CD4-positive, CD25-positive, alpha-beta regulatory T cell (primary cell): ENCODE measurements at regions not wholly inside any gene's neighbourhood (a gene's known extent, or its start where the extent isn't known, plus 50 kb on each side); places are given as distances from the start of the nearest gene placed in this dataset.
A peak's percentile ranks its signal among the peaks of the same experiment; 100 is the strongest.

Source experiments
- ATAC-seq, 2 donors: fragments of 150-1000 bp; cut with Tn5 transposase; one replicate each; pipeline ENCODE4 v1.10.0; 2021; ENCODE audit warnings: low read depth in 2 of 2, moderate number of reproducible peaks in 2 of 2, moderate library complexity in 1 of 2
- DNase-seq, 3 donors: peaks; one replicate each; pipeline versions ENCODE4 v3.0.0 to v3.0.0-alpha.2; 2012 to 2022; ENCODE audit warnings: mixed read lengths in 1 of 3
- H3K27ac ChIP-seq: one replicate; pipeline ENCODE4 v1.7.0; 2013; ENCODE audit warnings: mild to moderate bottlenecking, low read length; ENCODE audit not compliant: insufficient read depth, poor library complexity, severe bottlenecking
- H3K27me3 ChIP-seq: one replicate; pipeline ENCODE4 v1.7.0; 2013; ENCODE audit warnings: low read length; ENCODE audit not compliant: control insufficient read depth, insufficient read depth
- H3K36me3 ChIP-seq: one replicate; pipeline ENCODE4 v1.7.0; 2013; ENCODE audit warnings: mild to moderate bottlenecking, low read length, moderate library complexity; ENCODE audit not compliant: control insufficient read depth, insufficient read depth
- H3K4me1 ChIP-seq: 2 replicates; pipeline ENCODE4 v1.7.0; 2013; ENCODE audit warnings: mild to moderate bottlenecking, low read length; ENCODE audit not compliant: insufficient read depth, control insufficient read depth, poor library complexity, severe bottlenecking
- H3K4me3 ChIP-seq: one replicate; pipeline ENCODE4 v1.7.0; 2013; ENCODE audit warnings: low read depth, mild to moderate bottlenecking, low read length, moderate library complexity
- H3K9me3 ChIP-seq, 2 experiments: 1 replicate in 1 of 2; 2 replicates in 1 of 2; pipeline ENCODE4 v1.7.0; 2013; ENCODE audit warnings: low read length in 2 of 2, mild to moderate bottlenecking in 1 of 2, moderate library complexity in 1 of 2; ENCODE audit not compliant: control insufficient read depth in 2 of 2
- H3K27ac Mint-ChIP-seq, 3 donors: one replicate each; pipeline ENCODE4 v1.8.0; 2020 to 2022; ENCODE audit warnings: mild to moderate bottlenecking in 3 of 3, mixed read lengths in 3 of 3, moderate library complexity in 2 of 3
- H3K27me3 Mint-ChIP-seq: one replicate; pipeline ENCODE4 v1.8.0; 2022; ENCODE audit warnings: mild to moderate bottlenecking, mixed read lengths
- H3K36me3 Mint-ChIP-seq: one replicate; pipeline ENCODE4 v1.8.0; 2020; ENCODE audit warnings: mixed read lengths
- H3K4me1 Mint-ChIP-seq, 4 donors: one replicate each; pipeline ENCODE4 v1.8.0; 2020 to 2022; ENCODE audit warnings: mixed read lengths in 4 of 4, mild to moderate bottlenecking in 1 of 4
- H3K4me3 Mint-ChIP-seq, 4 donors: one replicate each; pipeline ENCODE4 v1.8.0; 2020 to 2022; ENCODE audit warnings: mild to moderate bottlenecking in 4 of 4, mixed read lengths in 4 of 4, moderate library complexity in 3 of 4
- H3K9me3 Mint-ChIP-seq, 7 donors: one replicate each; pipeline ENCODE4 v1.8.0; 2020 to 2022; ENCODE audit warnings: mixed read lengths in 7 of 7, mild to moderate bottlenecking in 3 of 7, moderate library complexity in 2 of 7

GRCh38 chr12:3965046-3965445 lies 91.8 kb upstream of the PARP11 start:
- no peak for DNase-seq
- no peaks in the 10 kb centered on the region for H3K9me3 Mint-ChIP-seq
- H3K27ac Mint-ChIP-seq, result no peak overlapping the region
- no peak overlapping the region for H3K4me3 ChIP-seq
- no peak overlapping the region for H3K4me3 Mint-ChIP-seq
- H3K4me1 Mint-ChIP-seq, result peaks cover 5 to 21% (median 14%) of the 10 kb centered on the region in 4 donors
- no peaks in the 10 kb centered on the region for H3K9me3 ChIP-seq
- ATAC-seq, result no peak
- H3K27ac ChIP-seq, result no peak overlapping the region
- H3K36me3 ChIP-seq, result no peaks in the 10 kb centered on the region
- H3K27me3 Mint-ChIP-seq, result peaks cover 6% of the 10 kb centered on the region
- H3K36me3 Mint-ChIP-seq, result no peaks in the 10 kb centered on the region
- H3K4me1 ChIP-seq, result peaks cover 12% of the 10 kb centered on the region
- no peaks in the 10 kb centered on the region for H3K27me3 ChIP-seq

GRCh38 chr12:3964439-3964838 lies 91.2 kb upstream of the PARP11 start:
- no peaks in the 10 kb centered on the region for H3K9me3 Mint-ChIP-seq
- H3K9me3 ChIP-seq, result no peaks in the 10 kb centered on the region
- no peak overlapping the region for H3K27ac Mint-ChIP-seq
- DNase-seq (no peak), ATAC-seq (no peak)
- H3K36me3 ChIP-seq, result no peaks in the 10 kb centered on the region
- no peak overlapping the region for H3K27ac ChIP-seq
- H3K4me3 Mint-ChIP-seq, result no peak overlapping the region
- H3K27me3 Mint-ChIP-seq, result peaks cover 6% of the 10 kb centered on the region
- H3K27me3 ChIP-seq, result no peaks in the 10 kb centered on the region
- H3K4me1 ChIP-seq, result peaks cover 12% of the 10 kb centered on the region
- H3K4me1 Mint-ChIP-seq, result peaks cover 5 to 21% (median 14%) of the 10 kb centered on the region in 4 donors
- H3K4me3 ChIP-seq, result no peak overlapping the region
- H3K36me3 Mint-ChIP-seq, result no peaks in the 10 kb centered on the region

GRCh38 chr12:3962631-3963483 lies 89.7 kb upstream of the PARP11 start:
- Mint-ChIP-seq H3K27ac (peak overlapping the region; percentile 84 to 93 (median 90)), H3K4me3 (no peak overlapping the region), H3K27me3 (no peaks in the 10 kb centered on the region), H3K4me1 (peaks cover 5 to 21% (median 14%) of the 10 kb centered on the region in 4 donors), H3K36me3 (no peaks in the 10 kb centered on the region), H3K9me3 (no peaks in the 10 kb centered on the region)
- peak overlapping the region; percentile 55 for H3K27ac ChIP-seq
- no peaks in the 10 kb centered on the region for H3K36me3 ChIP-seq
- no peak overlapping the region for H3K4me3 ChIP-seq
- H3K27me3 ChIP-seq, result no peaks in the 10 kb centered on the region
- DNase-seq (peak; percentile 42 to 81 (median 78)), ATAC-seq (peak; percentile 99 to 100)
- peaks cover 12% of the 10 kb centered on the region for H3K4me1 ChIP-seq
- no peaks in the 10 kb centered on the region for H3K9me3 ChIP-seq

GRCh38 chr12:3961591-3961990 lies 88.4 kb upstream of the PARP11 start:
- DNase-seq (no peak), ATAC-seq (no peak)
- peaks cover 5% of the 10 kb centered on the region for H3K27me3 Mint-ChIP-seq
- Histone ChIP-seq H3K36me3 (no peaks in the 10 kb centered on the region), H3K4me1 (peaks cover 12% of the 10 kb centered on the region), H3K4me3 (no peak overlapping the region), H3K9me3 (no peaks in the 10 kb centered on the region), H3K27me3 (no peaks in the 10 kb centered on the region), H3K27ac (no peak overlapping the region)
- H3K27ac Mint-ChIP-seq, result peak overlapping the region in 2 of 3 donors; percentile 90 to 93
- no peak overlapping the region for H3K4me3 Mint-ChIP-seq
- no peaks in the 10 kb centered on the region for H3K36me3 Mint-ChIP-seq
- H3K9me3 Mint-ChIP-seq, result peaks cover 0 to under 1% (median 0%) of the 10 kb centered on the region in 7 donors
- H3K4me1 Mint-ChIP-seq, result peaks cover 5 to 21% (median 15%) of the 10 kb centered on the region in 4 donors

GRCh38 chr12:3959799-3960560 lies 86.8 kb upstream of the PARP11 start:
- H3K27me3 Mint-ChIP-seq, result peaks cover 9% of the 10 kb centered on the region
- peaks cover 0 to 1% (median 0%) of the 10 kb centered on the region in 7 donors for H3K9me3 Mint-ChIP-seq
- H3K36me3 ChIP-seq, result no peaks in the 10 kb centered on the region
- H3K27me3 ChIP-seq, result no peaks in the 10 kb centered on the region
- no peak for ATAC-seq
- no peak overlapping the region for H3K4me3 ChIP-seq
- no peak overlapping the region for H3K4me3 Mint-ChIP-seq
- peaks cover 12% of the 10 kb centered on the region for H3K4me1 ChIP-seq
- H3K27ac ChIP-seq, result no peak overlapping the region
- H3K4me1 Mint-ChIP-seq, result peaks cover 5 to 21% (median 15%) of the 10 kb centered on the region in 4 donors
- no peaks in the 10 kb centered on the region for H3K9me3 ChIP-seq
- no peak for DNase-seq
- H3K27ac Mint-ChIP-seq, result peak overlapping the region in 1 of 3 donors; percentile 59
- H3K36me3 Mint-ChIP-seq, result no peaks in the 10 kb centered on the region

GRCh38 chr12:3958534-3958933 lies 85.3 kb upstream of the PARP11 start:
- H3K4me1 Mint-ChIP-seq, result peaks cover 5 to 18% (median 15%) of the 10 kb centered on the region in 4 donors
- H3K27me3 Mint-ChIP-seq, result peaks cover 12% of the 10 kb centered on the region
- H3K27me3 ChIP-seq, result no peaks in the 10 kb centered on the region
- H3K9me3 ChIP-seq, result no peaks in the 10 kb centered on the region
- no peak overlapping the region for H3K4me3 Mint-ChIP-seq
- H3K36me3 ChIP-seq, result no peaks in the 10 kb centered on the region
- DNase-seq, result no peak
- peaks cover 12% of the 10 kb centered on the region for H3K4me1 ChIP-seq
- peaks cover 0 to 1% (median 0%) of the 10 kb centered on the region in 7 donors for H3K9me3 Mint-ChIP-seq
- H3K4me3 ChIP-seq, result no peak overlapping the region
- no peak for ATAC-seq
- no peaks in the 10 kb centered on the region for H3K36me3 Mint-ChIP-seq
- H3K27ac ChIP-seq, result no peak overlapping the region
- H3K27ac Mint-ChIP-seq, result no peak overlapping the region

GRCh38 chr12:3951380-3952135 lies 78.4 kb upstream of the PARP11 start:
- no peaks in the 10 kb centered on the region for H3K36me3 ChIP-seq
- H3K4me1 ChIP-seq, result peaks cover 48% of the 10 kb centered on the region
- H3K27me3 ChIP-seq, result no peaks in the 10 kb centered on the region
- no peaks in the 10 kb centered on the region for H3K9me3 ChIP-seq
- peaks cover 13% of the 10 kb centered on the region for H3K27me3 Mint-ChIP-seq
- H3K4me3 ChIP-seq, result no peak overlapping the region
- peak overlapping the region in 3 of 4 donors; percentile 12 to 72 (median 37) for H3K4me3 Mint-ChIP-seq
- peak overlapping the region; percentile 96 to 98 (median 97) for H3K27ac Mint-ChIP-seq
- peak overlapping the region; percentile 56 for H3K27ac ChIP-seq
- peaks cover 0 to 13% (median 1%) of the 10 kb centered on the region in 7 donors for H3K9me3 Mint-ChIP-seq
- peaks cover 25 to 54% (median 45%) of the 10 kb centered on the region in 4 donors for H3K4me1 Mint-ChIP-seq
- H3K36me3 Mint-ChIP-seq, result no peaks in the 10 kb centered on the region
- ATAC-seq (no peak), DNase-seq (no peak)
